OCI-LY3 (cell line): ENCODE measurements at regions not wholly inside any gene's neighbourhood (a gene's known extent, or its start where the extent isn't known, plus 50 kb on each side); places are given as distances from the start of the nearest gene placed in this dataset.

Source experiments
- H2AFZ ChIP-seq: fragments of 200-600, 300-600 bp; shearing (Covaris generic); 2 replicates; pipeline ENCODE4 v1.6.0; 2014; ENCODE audit warnings: antibody characterized with exemption, low read depth, low read length
- H3K27ac ChIP-seq: fragments of 200-600, 300-600 bp; sonication (generic); 2 replicates; pipeline ENCODE4 v1.5.1; 2014; ENCODE audit warnings: mild to moderate bottlenecking, low read length, moderate library complexity, mixed read lengths
- H3K27me3 ChIP-seq: fragments of 200-600, 300-600 bp; sonication (generic); 2 replicates; pipeline ENCODE4 v1.6.1; 2014; ENCODE audit warnings: low read depth, low read length, mixed read lengths
- H3K36me3 ChIP-seq: fragments of 200-600, 300-600 bp; sonication (generic); replicated peaks from 2 replicates; pipeline ENCODE3; 2014; ENCODE audit warnings: low read depth, low read length, mixed read lengths
- H3K4me1 ChIP-seq: fragments of 300-600, 200-600 bp; sonication (generic); 2 replicates; pipeline ENCODE4 v1.6.1; 2014; ENCODE audit warnings: low read length, mixed read lengths
- H3K4me2 ChIP-seq: fragments of 200-600, 300-600 bp; sonication (generic); 2 replicates; pipeline ENCODE4 v1.6.1; 2014; ENCODE audit warnings: low read length, mixed read lengths
- H3K4me3 ChIP-seq: fragments of 300-600, 200-600 bp; sonication (generic); 2 replicates; pipeline ENCODE4 v1.5.1; 2014; ENCODE audit warnings: antibody characterized with exemption, mild to moderate bottlenecking, low read length, moderate library complexity
- H3K79me2 ChIP-seq: fragments of 300-600, 200-600 bp; shearing (Covaris generic); 2 replicates; pipeline ENCODE4 v1.6.1; 2014; ENCODE audit warnings: mild to moderate bottlenecking, low read length, mixed read lengths
- H3K9ac ChIP-seq: fragments of 300-600, 200-600 bp; shearing (Covaris generic); 2 replicates; pipeline ENCODE4 v1.6.0; 2014; ENCODE audit warnings: mild to moderate bottlenecking, low read length, moderate library complexity
- H3K9me3 ChIP-seq: fragments of 200-600, 300-600 bp; shearing (Covaris generic); 2 replicates; pipeline ENCODE4 v1.6.1; 2014; ENCODE audit warnings: low read length, mixed read lengths; ENCODE audit not compliant: insufficient read depth
- H4K20me1 ChIP-seq: fragments of 200-600, 300-600 bp; sonication (generic); 2 replicates; pipeline ENCODE4 v1.6.1; 2016; ENCODE audit warnings: low read length, mixed read lengths; ENCODE audit not compliant: insufficient read depth
- EZH2phosphoT487 ChIP-seq: fragments of 200-600 bp; shearing (Covaris generic); IDR thresholded peaks from 2 replicates; pipeline ENCODE4 v1.6.1; 2018; ENCODE audit warnings: antibody characterized with exemption, mixed run types, low read depth
- TF ChIP-seq, protein P1 (sequence below): fragments of 200-600, 300-600 bp; sonication (generic); IDR thresholded peaks from 2 replicates; pipeline ENCODE4 v1.5.1; 2014; ENCODE audit warnings: antibody characterized with exemption, low read length, low read depth

DNA sequence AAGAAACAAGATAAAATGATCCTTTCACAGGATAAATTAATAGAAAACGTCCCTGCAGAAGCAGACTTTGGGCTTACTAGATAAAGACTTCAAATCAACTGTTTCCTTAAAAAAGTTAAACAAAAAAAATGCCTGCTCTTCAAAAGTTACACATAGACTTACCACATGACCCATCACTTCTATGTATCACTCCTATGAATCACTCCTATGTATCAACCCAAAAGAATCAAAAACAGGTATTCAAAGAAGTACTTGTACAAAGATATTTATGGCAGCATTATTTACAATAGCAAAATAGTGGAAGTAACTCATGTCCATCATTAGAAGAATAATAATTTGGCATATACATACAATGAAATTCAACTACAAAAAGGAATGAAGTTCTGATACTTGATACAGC lies 56.3 kb upstream of the PRDM9 start:
- no peak for TF ChIP-seq EZH2phosphoT487
- TF ChIP-seq, protein P1, sequence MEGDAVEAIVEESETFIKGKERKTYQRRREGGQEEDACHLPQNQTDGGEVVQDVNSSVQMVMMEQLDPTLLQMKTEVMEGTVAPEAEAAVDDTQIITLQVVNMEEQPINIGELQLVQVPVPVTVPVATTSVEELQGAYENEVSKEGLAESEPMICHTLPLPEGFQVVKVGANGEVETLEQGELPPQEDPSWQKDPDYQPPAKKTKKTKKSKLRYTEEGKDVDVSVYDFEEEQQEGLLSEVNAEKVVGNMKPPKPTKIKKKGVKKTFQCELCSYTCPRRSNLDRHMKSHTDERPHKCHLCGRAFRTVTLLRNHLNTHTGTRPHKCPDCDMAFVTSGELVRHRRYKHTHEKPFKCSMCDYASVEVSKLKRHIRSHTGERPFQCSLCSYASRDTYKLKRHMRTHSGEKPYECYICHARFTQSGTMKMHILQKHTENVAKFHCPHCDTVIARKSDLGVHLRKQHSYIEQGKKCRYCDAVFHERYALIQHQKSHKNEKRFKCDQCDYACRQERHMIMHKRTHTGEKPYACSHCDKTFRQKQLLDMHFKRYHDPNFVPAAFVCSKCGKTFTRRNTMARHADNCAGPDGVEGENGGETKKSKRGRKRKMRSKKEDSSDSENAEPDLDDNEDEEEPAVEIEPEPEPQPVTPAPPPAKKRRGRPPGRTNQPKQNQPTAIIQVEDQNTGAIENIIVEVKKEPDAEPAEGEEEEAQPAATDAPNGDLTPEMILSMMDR = no peak
- Histone ChIP-seq H3K27ac (no peak overlapping the region), H3K79me2 (no peaks in the 10 kb centered on the region)

DNA sequence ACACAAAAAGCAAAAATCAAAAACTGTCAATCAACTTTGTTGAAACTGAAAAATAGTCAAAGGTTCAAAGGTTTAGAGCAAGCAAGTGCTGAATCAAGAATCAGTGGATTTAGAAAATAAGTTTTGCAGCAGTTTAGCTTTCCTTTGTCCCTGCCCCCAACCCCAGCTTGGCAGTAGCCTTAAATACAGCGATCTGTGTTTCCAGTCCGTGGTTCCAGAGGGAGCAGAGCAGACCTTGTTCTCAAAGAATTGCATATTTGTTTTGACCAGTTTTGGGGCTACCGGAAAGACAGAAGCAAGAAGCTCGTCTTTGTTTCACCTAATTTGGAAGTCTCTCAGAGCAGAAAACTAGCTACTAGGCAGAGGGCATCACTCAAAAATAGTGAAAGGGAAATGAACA lies 57.2 kb upstream of the PRDM9 start:
- Histone ChIP-seq H3K27me3 (no peaks in the 10 kb centered on the region), H3K27ac (no peak overlapping the region; the same call in 1 of the 2 replicates), H3K9ac (peak overlapping the region; percentile 37; the same call in 1 of the 2 replicates), H3K4me3 (peak overlapping the region; percentile 53), H3K36me3 (no peaks in the 10 kb centered on the region), H3K9me3 (no peaks in the 10 kb centered on the region), H2AFZ (peak overlapping the region; percentile 89), H3K4me1 (peaks cover 19% of the 10 kb centered on the region), H3K4me2 (peak overlapping the region; percentile 67), H4K20me1 (no peaks in the 10 kb centered on the region), H3K79me2 (no peaks in the 10 kb centered on the region)
- TF ChIP-seq EZH2phosphoT487 = no peak
- TF ChIP-seq, protein P1 = no peak

More for the DNA sequence above, 56.3 kb upstream of the PRDM9 start:
- Histone ChIP-seq H3K4me3 (no peak overlapping the region), H2AFZ (peak overlapping the region; percentile 89; the same call in 1 of the 2 replicates), H4K20me1 (no peaks in the 10 kb centered on the region), H3K4me1 (peaks cover 19% of the 10 kb centered on the region), H3K9ac (no peak overlapping the region), H3K4me2 (no peak overlapping the region), H3K27me3 (no peaks in the 10 kb centered on the region), H3K36me3 (no peaks in the 10 kb centered on the region), H3K9me3 (no peaks in the 10 kb centered on the region)

DNA sequence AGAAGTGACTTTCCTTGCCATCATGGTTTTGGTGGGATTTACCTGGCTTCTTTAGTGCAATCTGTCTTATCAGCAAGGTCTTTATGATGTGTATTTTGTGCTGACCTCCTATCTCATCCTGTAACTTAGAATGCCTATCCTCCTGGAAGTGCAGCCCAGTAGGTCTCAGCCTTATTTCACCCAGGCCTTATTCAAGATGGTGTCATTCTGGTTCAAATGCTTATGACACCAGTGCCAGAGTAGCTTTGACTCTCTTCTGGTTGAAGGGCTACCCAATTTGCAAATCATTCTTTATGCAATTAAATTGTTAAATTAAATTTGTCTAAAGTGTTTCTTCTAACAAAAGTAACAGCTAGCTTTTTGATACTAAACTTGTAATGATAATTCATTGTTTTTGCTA lies 58.8 kb upstream of the PRDM9 start:
- H3K79me2 ChIP-seq = no peaks in the 10 kb centered on the region
- H3K4me2 ChIP-seq = no peak overlapping the region
- H4K20me1 ChIP-seq = no peaks in the 10 kb centered on the region
- H3K9me3 ChIP-seq = no peaks in the 10 kb centered on the region
- H3K4me3 ChIP-seq = no peak overlapping the region
- H3K27me3 ChIP-seq = no peaks in the 10 kb centered on the region
- no peak overlapping the region for H3K27ac ChIP-seq
- H3K9ac ChIP-seq = no peak overlapping the region
- no peaks in the 10 kb centered on the region for H3K36me3 ChIP-seq
- H3K4me1 ChIP-seq = peaks cover 19% of the 10 kb centered on the region
- H2AFZ ChIP-seq = no peak overlapping the region
- TF ChIP-seq EZH2phosphoT487 = no peak
- TF ChIP-seq, protein P1 = no peak

DNA sequence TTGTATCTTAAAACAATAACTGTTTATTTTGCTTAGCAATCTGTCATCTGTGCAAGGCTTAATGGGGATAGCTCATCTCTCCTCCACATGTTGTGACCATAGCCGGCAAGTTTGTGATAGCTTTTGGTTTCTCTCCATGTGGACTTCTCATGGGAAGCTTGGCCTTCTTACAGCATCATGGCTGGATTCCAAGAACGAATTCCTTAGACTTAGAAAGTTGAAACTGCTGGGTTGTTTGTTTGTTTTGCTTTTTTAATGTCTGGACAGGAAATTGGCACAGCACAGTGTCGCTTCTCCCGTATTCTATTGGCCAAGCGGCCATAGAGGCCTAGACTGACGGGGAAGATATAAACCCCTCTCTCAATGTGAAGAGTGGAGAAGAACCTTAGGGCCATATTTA lies 61.0 kb upstream of the PRDM9 start:
- H3K27ac ChIP-seq = no peak overlapping the region

More for the DNA sequence above, 61.0 kb upstream of the PRDM9 start:
- H3K27me3 ChIP-seq = no peaks in the 10 kb centered on the region
- no peak overlapping the region for H3K9ac ChIP-seq
- no peak overlapping the region for H3K4me3 ChIP-seq
- H3K4me2 ChIP-seq = no peak overlapping the region
- no peak overlapping the region for H2AFZ ChIP-seq
- TF ChIP-seq, protein P1 = no peak
- TF ChIP-seq EZH2phosphoT487 = no peak
- peaks cover 19% of the 10 kb centered on the region for H3K4me1 ChIP-seq
- no peaks in the 10 kb centered on the region for H3K36me3 ChIP-seq
- H3K79me2 ChIP-seq = no peaks in the 10 kb centered on the region
- H4K20me1 ChIP-seq = no peaks in the 10 kb centered on the region
- H3K9me3 ChIP-seq = no peaks in the 10 kb centered on the region
